ENCODE measurements at regions not wholly inside any gene's neighbourhood (a gene's known extent, or its start where the extent isn't known, plus 50 kb on each side); places are given as distances from the start of the nearest gene placed in this dataset.

GRCh38 chr20:50277460-50278376, 87.1 kb downstream of the CEBPB start (continued):
- TF ChIP-seq STAT6 (CRISPR knock-in tag; conservative IDR thresholded peaks at IDR 0.05; ENCODE audit: low read depth) = no peak
- TF ChIP-seq TEAD4 (CRISPR knock-in tag; IDR thresholded peaks at IDR 0.05) = no peak
- no peak for TF ChIP-seq RORB (CRISPR knock-in tag; IDR thresholded peaks at IDR 0.05)

GRCh38 chr20:50278377-50278683, 87.7 kb downstream of the CEBPB start:
- ChIA-PET POLR2A (no interaction called here), CTCF (no interaction called here)
- H3K4me3 Mint-ChIP-seq = no peak overlapping the region
- no peaks in the 10 kb centered on the region for H3K27me3 Mint-ChIP-seq (ENCODE audit: low read depth)
- TF ChIP-seq AR (CRISPR knock-in tag; IDR thresholded peaks at IDR 0.05) (no peak), IRF2 (CRISPR knock-in tag; IDR thresholded peaks at IDR 0.05; ENCODE audit: borderline replicate concordance, low read depth) (no peak), ELF4 (CRISPR knock-in tag; IDR thresholded peaks at IDR 0.05; ENCODE audit: low read depth) (no peak), CBFB (CRISPR knock-in tag; IDR thresholded peaks at IDR 0.05; ENCODE audit: low read depth) (no peak), KAT7 (CRISPR knock-in tag; IDR thresholded peaks at IDR 0.05; ENCODE audit: borderline replicate concordance) (no peak), CTCF (IDR thresholded peaks at IDR 0.05) (no peak), NR1H2 (CRISPR knock-in tag; IDR thresholded peaks at IDR 0.05) (no peak), EMX1 (CRISPR knock-in tag; IDR thresholded peaks at IDR 0.05) (no peak), ZBTB43 (CRISPR knock-in tag; IDR thresholded peaks at IDR 0.05) (no peak), IRF1 (CRISPR knock-in tag; IDR thresholded peaks at IDR 0.05) (no peak), HMGXB4 (CRISPR knock-in tag; IDR thresholded peaks at IDR 0.05) (no peak), SP1 (CRISPR knock-in tag; conservative IDR thresholded peaks at IDR 0.05) (no peak), CREM (CRISPR knock-in tag; IDR thresholded peaks at IDR 0.05) (no peak)
- H3K4me1 Mint-ChIP-seq = no peaks in the 10 kb centered on the region
- no peak for DNase-seq (ENCODE audit: low spot score)
- H3K27ac Mint-ChIP-seq = no peak overlapping the region
- no peaks in the 10 kb centered on the region for H3K9me3 Mint-ChIP-seq
- no peak for ATAC-seq
- H3K36me3 Mint-ChIP-seq = no peaks in the 10 kb centered on the region

All from WTC11 (cell line).